Epithelial cell of esophagus (primary cell): ENCODE measurements at regions not wholly inside any gene's neighbourhood (a gene's known extent, or its start where the extent isn't known, plus 50 kb on each side); places are given as distances from the start of the nearest gene placed in this dataset.

ENCODE experiments used
- DNase-seq: peaks from one replicate; pipeline ENCODE4 v3.0.0; 2010; ENCODE audit warnings: low read depth
- H3K4me3 ChIP-seq: 2 replicates; pipeline ENCODE4 v1.5.1; 2011; ENCODE audit warnings: mild to moderate bottlenecking, low read length, control low read depth
- TF ChIP-seq, protein P1 (sequence below): IDR thresholded peaks from 2 replicates; pipeline ENCODE4 v1.5.1; 2011; ENCODE audit warnings: low read depth, mild to moderate bottlenecking, low read length, control low read depth, inconsistent platforms; ENCODE audit not compliant: insufficient read depth; ENCODE audit errors: missing control alignments

DNA sequence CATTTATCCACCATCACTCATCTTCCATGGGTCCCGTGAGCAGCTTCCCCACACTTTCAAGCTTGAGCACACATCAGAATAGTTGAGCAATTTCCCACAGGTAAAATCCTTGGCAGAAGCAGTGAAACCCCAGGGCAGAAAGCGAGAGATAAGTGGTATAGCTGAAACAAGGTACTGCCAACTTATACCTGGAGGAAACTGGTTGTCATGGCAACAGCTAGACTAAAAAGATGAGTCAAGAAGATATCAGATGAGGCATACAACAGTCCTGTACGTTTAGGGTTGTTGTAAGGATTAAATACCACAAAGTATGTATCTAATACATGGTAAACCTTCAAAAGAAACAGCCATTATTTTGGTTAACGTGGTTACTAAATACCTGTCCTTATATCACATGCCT, 66.9 kb upstream of the PHOX2B start:
- TF ChIP-seq, protein P1, sequence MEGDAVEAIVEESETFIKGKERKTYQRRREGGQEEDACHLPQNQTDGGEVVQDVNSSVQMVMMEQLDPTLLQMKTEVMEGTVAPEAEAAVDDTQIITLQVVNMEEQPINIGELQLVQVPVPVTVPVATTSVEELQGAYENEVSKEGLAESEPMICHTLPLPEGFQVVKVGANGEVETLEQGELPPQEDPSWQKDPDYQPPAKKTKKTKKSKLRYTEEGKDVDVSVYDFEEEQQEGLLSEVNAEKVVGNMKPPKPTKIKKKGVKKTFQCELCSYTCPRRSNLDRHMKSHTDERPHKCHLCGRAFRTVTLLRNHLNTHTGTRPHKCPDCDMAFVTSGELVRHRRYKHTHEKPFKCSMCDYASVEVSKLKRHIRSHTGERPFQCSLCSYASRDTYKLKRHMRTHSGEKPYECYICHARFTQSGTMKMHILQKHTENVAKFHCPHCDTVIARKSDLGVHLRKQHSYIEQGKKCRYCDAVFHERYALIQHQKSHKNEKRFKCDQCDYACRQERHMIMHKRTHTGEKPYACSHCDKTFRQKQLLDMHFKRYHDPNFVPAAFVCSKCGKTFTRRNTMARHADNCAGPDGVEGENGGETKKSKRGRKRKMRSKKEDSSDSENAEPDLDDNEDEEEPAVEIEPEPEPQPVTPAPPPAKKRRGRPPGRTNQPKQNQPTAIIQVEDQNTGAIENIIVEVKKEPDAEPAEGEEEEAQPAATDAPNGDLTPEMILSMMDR = no peak
- H3K4me3 ChIP-seq = no peak overlapping the region
- DNase-seq = peak; percentile 22

GRCh38 chr4:41814565-41814964, 66.0 kb upstream of the PHOX2B start:
- TF ChIP-seq, protein P1 = peak; percentile 65
- no peak overlapping the region for H3K4me3 ChIP-seq
- DNase-seq = peak; percentile 26

DNA sequence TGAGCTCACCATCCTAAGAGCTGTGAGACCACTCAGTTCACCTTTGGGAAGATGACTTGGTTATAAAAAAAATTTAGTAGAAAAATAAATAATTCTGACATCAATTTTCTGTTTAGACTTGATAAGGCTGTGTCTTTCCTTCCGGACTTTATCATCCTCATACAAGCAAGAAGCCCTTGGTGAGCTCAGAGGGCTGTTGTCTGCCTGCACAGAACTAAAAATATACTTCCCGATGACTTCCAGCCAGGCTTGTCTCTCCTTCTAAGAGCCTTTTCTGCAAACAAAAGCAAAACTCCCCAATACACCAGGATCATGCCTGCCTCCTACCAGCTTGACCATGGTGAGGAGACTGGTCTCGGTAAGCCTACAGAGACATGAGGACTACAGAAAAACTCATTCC, 58.3 kb upstream of the PHOX2B start:
- H3K4me3 ChIP-seq = no peak overlapping the region
- TF ChIP-seq, protein P1 = no peak
- no peak for DNase-seq

GRCh38 chr4:41802590-41802989, 54.1 kb upstream of the PHOX2B start:
- TF ChIP-seq, protein P1 = no peak
- H3K4me3 ChIP-seq = no peak overlapping the region
- no peak for DNase-seq

DNA sequence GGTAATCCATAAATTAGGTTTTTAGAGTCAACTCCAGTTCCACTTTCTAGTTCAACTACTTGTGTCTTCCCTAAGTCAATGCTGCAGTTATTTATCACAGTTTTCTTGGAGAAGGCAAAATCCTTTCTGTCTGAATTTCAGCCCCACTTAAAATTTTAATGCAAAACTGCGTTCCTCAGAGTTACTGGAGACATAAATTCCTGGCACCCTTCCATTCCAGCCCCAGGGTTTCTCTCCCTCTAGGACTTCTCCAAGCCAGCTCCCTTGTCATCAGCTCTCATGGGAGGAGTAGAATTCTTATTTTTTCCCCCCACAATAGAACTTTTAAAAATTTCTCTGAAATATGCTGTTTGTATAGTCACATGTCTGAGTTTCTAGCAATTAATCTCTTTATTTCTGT, 50.6 kb upstream of the PHOX2B start:
- DNase-seq = no peak
- no peak overlapping the region for H3K4me3 ChIP-seq
- TF ChIP-seq, protein P1 = no peak
